ENCODE measurements at regions not wholly inside any gene's neighbourhood (a gene's known extent, or its start where the extent isn't known, plus 50 kb on each side); places are given as distances from the start of the nearest gene placed in this dataset.
"Not testable (repeated sequence)": the region's sequence is repeated elsewhere in the genome, so short reads cannot be mapped to it uniquely, and the experiment has no call there.

GRCh38 chr3:66934041-66934440, 64.1 kb upstream of the KBTBD8 start:
- DNase-seq (ENCODE audit: low read depth): no peak

GRCh38 chr3:66934725-66935124, 63.4 kb upstream of the KBTBD8 start:
- no peak for DNase-seq (ENCODE audit: low read depth)

GRCh38 chr3:66937041-66937440, 61.1 kb upstream of the KBTBD8 start:
- DNase-seq (ENCODE audit: low read depth): not testable (repeated sequence)

DNA sequence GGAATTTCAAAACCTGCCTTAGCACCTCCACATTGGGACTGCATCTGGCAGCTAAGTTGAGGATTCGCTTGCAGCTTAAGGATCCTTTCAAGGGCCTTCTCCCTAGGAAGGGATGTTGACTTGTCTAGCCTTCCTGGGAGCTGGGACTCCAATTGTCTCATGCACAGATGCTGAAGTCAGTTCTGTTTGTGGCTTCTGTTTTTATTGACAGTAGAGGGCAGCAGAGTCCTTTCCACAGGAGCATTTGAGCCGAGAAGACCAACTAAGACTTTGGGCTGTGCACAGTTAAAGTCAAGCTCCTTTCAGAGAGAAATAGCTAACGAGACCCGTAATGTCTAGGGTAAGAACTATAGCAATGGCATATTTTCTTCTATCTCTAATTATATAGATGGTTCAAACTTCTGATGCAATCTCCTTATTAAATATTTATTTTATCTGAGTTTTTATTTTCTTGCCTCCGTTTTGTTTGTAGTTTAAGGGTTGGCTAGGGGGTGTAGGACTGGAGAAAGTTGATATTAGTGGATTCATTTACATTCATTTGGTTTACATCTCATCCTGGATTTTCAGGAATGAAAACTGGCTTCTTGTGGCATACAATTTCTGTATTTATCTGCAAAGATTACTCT, 59.7 kb upstream of the KBTBD8 start:
- peak; percentile 13 for DNase-seq (ENCODE audit: low read depth)

- DNase-seq (ENCODE audit: low read depth): no peak
Observed at GRCh38 chr3:66948041-66948440, 50.1 kb upstream of the KBTBD8 start.

All from activated T-cell treated with anti-CD3 and anti-CD28 coated beads for 24 hours (primary cell).